Endothelial cell of umbilical vein (primary cell): ENCODE measurements at regions not wholly inside any gene's neighbourhood (a gene's known extent, or its start where the extent isn't known, plus 50 kb on each side); places are given as distances from the start of the nearest gene placed in this dataset.

Source experiments
- BruUV-seq: library from RNA; stranded (reverse); fragments of 400-500 nt; replicated peaks from 2 replicates; lab custom pipeline; 2021; lab: Mats Ljungman, UMichigan
- CTCF ChIA-PET: fragments of 300-600, 350-600 bp; sonication (Branson Sonifier 250); formaldehyde crosslinking; loops from one replicate; lab custom pipeline; 2021; ENCODE audit warnings: antibody characterized with exemption, inconsistent platforms; lab: Charles Lee
- POLR2A ChIA-PET: fragments of 300-600, 350-600 bp; sonication (Branson Sonifier 250); formaldehyde crosslinking; loops from one replicate; lab custom pipeline; 2021; ENCODE audit warnings: antibody characterized with exemption, inconsistent platforms; lab: Charles Lee
- DNase-seq: peaks from one replicate; pipeline ENCODE4 v3.0.0-alpha.2; 2011; ENCODE audit warnings: low read depth, low spot score
- FAIRE-seq: peaks from 2 replicates; lab custom pipeline; 2011; peaks lifted over from hg19 to GRCh38; lab: Jason Lieb, UNC
- H2AFZ ChIP-seq: 2 replicates; pipeline ENCODE4 v1.6.0; 2012; ENCODE audit warnings: low read depth, low read length, control low read depth, inconsistent platforms
- H3K27ac ChIP-seq: 2 replicates; pipeline ENCODE4 v1.5.1; 2011; ENCODE audit warnings: low read depth, mild to moderate bottlenecking, control low read depth, low read length, moderate library complexity; ENCODE audit not compliant: insufficient read depth
- H3K27me3 ChIP-seq, 2 experiments: 2 replicates each; pipeline versions ENCODE4 v1.6.0 to v1.6.1; 2011; ENCODE audit warnings: low read length in 2 of 2, mixed read lengths in 1 of 2; ENCODE audit not compliant: control insufficient read depth in 2 of 2, insufficient read depth in 2 of 2
- H3K36me3 ChIP-seq, 2 experiments: 2 replicates in 1 of 2; 3 replicates in 1 of 2; pipeline ENCODE4 v1.5.1; 2011; ENCODE audit warnings: low read length in 2 of 2, mild to moderate bottlenecking in 1 of 2, moderate library complexity in 1 of 2; ENCODE audit not compliant: control insufficient read depth in 2 of 2, insufficient read depth in 2 of 2; ENCODE audit errors: extremely low read depth in 1 of 2
- H3K4me1 ChIP-seq: 3 replicates; pipeline ENCODE4 v1.5.1; 2011; ENCODE audit warnings: mild to moderate bottlenecking, low read length; ENCODE audit not compliant: control insufficient read depth, insufficient read depth; ENCODE audit errors: extremely low read depth
- H3K4me2 ChIP-seq: 2 replicates; pipeline ENCODE4 v1.6.1; 2011; ENCODE audit warnings: low read length, control low read depth, mixed read lengths; ENCODE audit not compliant: insufficient read depth
- H3K4me3 ChIP-seq, 3 experiments: fragments of 200-600 bp in 1 of 3; sonication (generic), shearing (Covaris generic) in 1 of 3; replicated peaks in 1 of 3; 2 replicates each; pipeline ENCODE4 v1.5.1; 2011 to 2016; ENCODE audit warnings: control low read depth in 3 of 3, low read length in 3 of 3, mild to moderate bottlenecking in 2 of 3, inconsistent platforms in 1 of 3, low read depth in 1 of 3, moderate library complexity in 1 of 3; ENCODE audit not compliant: insufficient read depth in 1 of 3
- H3K79me2 ChIP-seq: 2 replicates; pipeline ENCODE4 v1.6.0; 2012; ENCODE audit warnings: low read length, inconsistent platforms; ENCODE audit not compliant: control insufficient read depth, insufficient read depth
- H3K9ac ChIP-seq: replicated peaks from 2 replicates; pipeline ENCODE3; 2011; ENCODE audit warnings: low read length, control low read depth; ENCODE audit not compliant: insufficient read depth; ENCODE audit errors: extremely low read depth
- H3K9me1 ChIP-seq: replicated peaks from 3 replicates; pipeline ENCODE4 v1.6.0; 2011; ENCODE audit warnings: mild to moderate bottlenecking, low read length; ENCODE audit not compliant: control insufficient read depth, insufficient read depth; ENCODE audit errors: extremely low read depth
- H3K9me3 ChIP-seq: replicated peaks from 2 replicates; pipeline ENCODE4 v1.5.1; 2012; ENCODE audit warnings: low read length, inconsistent platforms; ENCODE audit not compliant: control insufficient read depth, insufficient read depth
- H4K20me1 ChIP-seq: replicated peaks from 2 replicates; pipeline ENCODE3; 2011; ENCODE audit warnings: mild to moderate bottlenecking, low read length; ENCODE audit not compliant: control insufficient read depth, insufficient read depth; ENCODE audit errors: extremely low read depth
- EZH2 ChIP-seq: IDR thresholded peaks from 2 replicates; pipeline ENCODE4 v1.6.1; 2012; ENCODE audit warnings: borderline replicate concordance, low read depth, mild to moderate bottlenecking, moderate library complexity, low read length, inconsistent platforms; ENCODE audit not compliant: severe bottlenecking
- FOS ChIP-seq: IDR thresholded peaks from 2 replicates; pipeline ENCODE4 v1.6.1; 2011; ENCODE audit warnings: mild to moderate bottlenecking, low read length, moderate library complexity, borderline replicate concordance; ENCODE audit not compliant: insufficient read depth
- GATA2 ChIP-seq: IDR thresholded peaks from 2 replicates; pipeline ENCODE4 v1.7.0; 2011; ENCODE audit warnings: low read depth, mild to moderate bottlenecking, moderate library complexity, mixed read lengths, low read length; ENCODE audit not compliant: insufficient read length, insufficient read depth
- JUN ChIP-seq: IDR thresholded peaks from 2 replicates; pipeline ENCODE4 v1.6.1; 2011; ENCODE audit warnings: borderline replicate concordance, low read depth; ENCODE audit not compliant: insufficient read length, insufficient read depth
- MAX ChIP-seq: IDR thresholded peaks from 2 replicates; pipeline ENCODE4 v1.6.1; 2011; ENCODE audit not compliant: insufficient read depth, insufficient read length
- MYC ChIP-seq: IDR thresholded peaks from one replicate; pipeline ENCODE4 v1.6.1; 2011; ENCODE audit warnings: mild to moderate bottlenecking, low read depth, low read length
- POLR2A ChIP-seq: IDR thresholded peaks from 2 replicates; pipeline ENCODE4 v1.6.1; 2012; ENCODE audit warnings: low read depth, mild to moderate bottlenecking, control low read depth, low read length
- POLR2AphosphoS5 ChIP-seq: IDR thresholded peaks from 2 replicates; pipeline ENCODE4 v1.6.1; 2012; ENCODE audit warnings: low read depth, mild to moderate bottlenecking, control low read depth, low read length, moderate library complexity; ENCODE audit not compliant: insufficient read depth
- dilution Hi-C: fragments of 300-500 bp; cut with MboI; formaldehyde crosslinking; loops from one replicate; pipeline ENCODE4 v1.15.0; 2019; ENCODE audit warnings: low sequenced_read_pairs; ENCODE audit not compliant: extremely low pct_ligation_motif_present
- intact Hi-C: fragments of 100-400 bp; cut with micrococcal nuclease; formaldehyde crosslinking; loops from one replicate; pipeline ENCODE4 v1.10.0; 2022
- TF ChIP-seq, protein P1 (sequence below), 2 donors: IDR thresholded peaks; 1 replicate in 1 of 2; 2 replicates in 1 of 2; pipeline ENCODE4 v1.5.1; 2011; ENCODE audit warnings: low read length in 2 of 2, mild to moderate bottlenecking in 2 of 2, moderate library complexity in 2 of 2, control low read depth in 1 of 2, inconsistent platforms in 1 of 2, low read depth in 1 of 2; ENCODE audit not compliant: insufficient read depth in 1 of 2; ENCODE audit errors: extremely low read depth in 1 of 2

DNA sequence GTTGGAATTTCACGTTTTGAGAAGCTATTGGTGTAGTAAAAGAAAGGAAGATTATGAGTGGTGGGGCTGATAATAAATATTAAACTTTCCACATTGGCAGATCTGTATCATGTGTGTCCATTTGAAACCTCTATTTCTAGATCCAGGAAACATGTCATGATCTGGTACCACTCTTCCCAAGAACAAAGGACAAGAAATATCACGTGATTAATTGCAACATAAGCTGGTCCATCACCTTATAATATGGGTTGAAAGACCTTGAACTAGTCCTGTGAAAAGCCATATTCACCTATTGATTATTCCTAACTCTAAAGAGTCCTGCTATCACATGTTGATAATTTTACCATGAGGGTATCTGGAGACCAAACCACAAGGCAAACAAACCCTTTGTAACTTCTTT, 335.3 kb upstream of the SMIM21 start:
- intact Hi-C loops = no loop called here
- no peak overlapping the region for H3K9ac ChIP-seq
- no peak overlapping the region for H3K4me2 ChIP-seq
- no peaks in the 10 kb centered on the region for H3K36me3 ChIP-seq
- H3K9me3 ChIP-seq = peaks cover 3% of the 10 kb centered on the region
- no TSS peak for BruUV-seq
- H3K4me1 ChIP-seq = no peaks in the 10 kb centered on the region
- TF ChIP-seq POLR2AphosphoS5 = no peak
- TF ChIP-seq POLR2A = no peak
- TF ChIP-seq GATA2 = no peak
- TF ChIP-seq MAX = no peak
- no peak for TF ChIP-seq MYC
- no peak for TF ChIP-seq EZH2
- TF ChIP-seq FOS = no peak
- no peak for TF ChIP-seq JUN
- TF ChIP-seq, protein P1, sequence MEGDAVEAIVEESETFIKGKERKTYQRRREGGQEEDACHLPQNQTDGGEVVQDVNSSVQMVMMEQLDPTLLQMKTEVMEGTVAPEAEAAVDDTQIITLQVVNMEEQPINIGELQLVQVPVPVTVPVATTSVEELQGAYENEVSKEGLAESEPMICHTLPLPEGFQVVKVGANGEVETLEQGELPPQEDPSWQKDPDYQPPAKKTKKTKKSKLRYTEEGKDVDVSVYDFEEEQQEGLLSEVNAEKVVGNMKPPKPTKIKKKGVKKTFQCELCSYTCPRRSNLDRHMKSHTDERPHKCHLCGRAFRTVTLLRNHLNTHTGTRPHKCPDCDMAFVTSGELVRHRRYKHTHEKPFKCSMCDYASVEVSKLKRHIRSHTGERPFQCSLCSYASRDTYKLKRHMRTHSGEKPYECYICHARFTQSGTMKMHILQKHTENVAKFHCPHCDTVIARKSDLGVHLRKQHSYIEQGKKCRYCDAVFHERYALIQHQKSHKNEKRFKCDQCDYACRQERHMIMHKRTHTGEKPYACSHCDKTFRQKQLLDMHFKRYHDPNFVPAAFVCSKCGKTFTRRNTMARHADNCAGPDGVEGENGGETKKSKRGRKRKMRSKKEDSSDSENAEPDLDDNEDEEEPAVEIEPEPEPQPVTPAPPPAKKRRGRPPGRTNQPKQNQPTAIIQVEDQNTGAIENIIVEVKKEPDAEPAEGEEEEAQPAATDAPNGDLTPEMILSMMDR (IDR thresholded peaks at IDR 0.05; ENCODE audit: extremely low read depth in 1 of 2, insufficient read depth in 1 of 2, low read depth in 1 of 2, low read length in 2 of 2) = no peak
- no peaks in the 10 kb centered on the region for H3K79me2 ChIP-seq
- dilution Hi-C loops = no loop called here
- no peaks in the 10 kb centered on the region for H3K9me1 ChIP-seq
- DNase-seq (no peak), FAIRE-seq (no peak)
- H3K4me3 ChIP-seq = no peak overlapping the region
- POLR2A ChIA-PET = no interaction called here
- CTCF ChIA-PET = no interaction called here
- H2AFZ ChIP-seq = no peak overlapping the region
- no peaks in the 10 kb centered on the region for H4K20me1 ChIP-seq
- H3K27me3 ChIP-seq = no peaks in the 10 kb centered on the region
- H3K27ac ChIP-seq = no peak overlapping the region
